ENCODE measurements at regions not wholly inside any gene's neighbourhood (a gene's known extent, or its start where the extent isn't known, plus 50 kb on each side); places are given as distances from the start of the nearest gene placed in this dataset.

DNA sequence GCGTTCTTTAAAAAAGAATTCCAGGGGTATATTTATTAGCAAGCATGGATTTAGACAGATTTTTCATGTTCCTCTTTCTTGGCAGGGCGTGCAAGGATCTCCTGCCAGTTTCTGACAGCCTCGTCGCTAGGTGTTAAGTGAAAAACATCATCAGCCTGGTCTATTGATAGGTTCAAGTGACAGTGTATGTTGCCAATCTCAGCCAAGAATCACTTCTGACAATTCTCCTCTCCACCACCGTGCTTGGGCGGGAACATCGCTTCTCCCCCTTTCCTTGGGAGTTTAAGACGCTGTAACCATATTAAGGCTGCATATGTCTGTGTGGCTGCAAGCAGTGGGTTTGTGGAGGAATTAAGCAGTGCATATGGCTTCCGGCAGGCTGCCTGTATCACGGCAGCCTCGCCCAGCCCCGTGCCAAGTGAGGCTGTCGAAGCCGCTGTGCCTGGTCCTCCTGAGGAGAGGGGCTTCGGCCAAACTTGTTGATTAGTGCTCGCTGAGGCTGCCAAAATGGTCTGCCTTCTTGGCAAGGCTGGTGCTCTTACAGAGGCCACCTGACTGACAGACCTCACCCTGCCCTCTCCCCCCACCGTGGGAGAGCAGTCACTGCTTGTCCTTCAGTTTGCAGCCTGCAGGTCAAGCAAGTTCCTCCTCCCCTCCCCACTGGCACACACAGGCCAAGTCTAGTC is 132.2 kb upstream of the MPHOSPH6 start:
- DNase-seq (ENCODE audit: low read depth), result no peak
- CTCF ChIA-PET, result no interaction called here
- Histone ChIP-seq H3K36me3 (ENCODE audit: control insufficient read depth, insufficient read depth, low read length) (no peaks in the 10 kb centered on the region), H3K4me3 (ENCODE audit: low read depth, low read length) (no peak overlapping the region), H3K27me3 (ENCODE audit: control insufficient read depth, insufficient read depth, low read length) (no peaks in the 10 kb centered on the region)
- POLR2A ChIA-PET, result no interaction called here
- TF ChIP-seq, protein P1, sequence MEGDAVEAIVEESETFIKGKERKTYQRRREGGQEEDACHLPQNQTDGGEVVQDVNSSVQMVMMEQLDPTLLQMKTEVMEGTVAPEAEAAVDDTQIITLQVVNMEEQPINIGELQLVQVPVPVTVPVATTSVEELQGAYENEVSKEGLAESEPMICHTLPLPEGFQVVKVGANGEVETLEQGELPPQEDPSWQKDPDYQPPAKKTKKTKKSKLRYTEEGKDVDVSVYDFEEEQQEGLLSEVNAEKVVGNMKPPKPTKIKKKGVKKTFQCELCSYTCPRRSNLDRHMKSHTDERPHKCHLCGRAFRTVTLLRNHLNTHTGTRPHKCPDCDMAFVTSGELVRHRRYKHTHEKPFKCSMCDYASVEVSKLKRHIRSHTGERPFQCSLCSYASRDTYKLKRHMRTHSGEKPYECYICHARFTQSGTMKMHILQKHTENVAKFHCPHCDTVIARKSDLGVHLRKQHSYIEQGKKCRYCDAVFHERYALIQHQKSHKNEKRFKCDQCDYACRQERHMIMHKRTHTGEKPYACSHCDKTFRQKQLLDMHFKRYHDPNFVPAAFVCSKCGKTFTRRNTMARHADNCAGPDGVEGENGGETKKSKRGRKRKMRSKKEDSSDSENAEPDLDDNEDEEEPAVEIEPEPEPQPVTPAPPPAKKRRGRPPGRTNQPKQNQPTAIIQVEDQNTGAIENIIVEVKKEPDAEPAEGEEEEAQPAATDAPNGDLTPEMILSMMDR (IDR thresholded peaks at IDR 0.05; ENCODE audit: insufficient read depth, low read depth, low read length), result no peak

DNA sequence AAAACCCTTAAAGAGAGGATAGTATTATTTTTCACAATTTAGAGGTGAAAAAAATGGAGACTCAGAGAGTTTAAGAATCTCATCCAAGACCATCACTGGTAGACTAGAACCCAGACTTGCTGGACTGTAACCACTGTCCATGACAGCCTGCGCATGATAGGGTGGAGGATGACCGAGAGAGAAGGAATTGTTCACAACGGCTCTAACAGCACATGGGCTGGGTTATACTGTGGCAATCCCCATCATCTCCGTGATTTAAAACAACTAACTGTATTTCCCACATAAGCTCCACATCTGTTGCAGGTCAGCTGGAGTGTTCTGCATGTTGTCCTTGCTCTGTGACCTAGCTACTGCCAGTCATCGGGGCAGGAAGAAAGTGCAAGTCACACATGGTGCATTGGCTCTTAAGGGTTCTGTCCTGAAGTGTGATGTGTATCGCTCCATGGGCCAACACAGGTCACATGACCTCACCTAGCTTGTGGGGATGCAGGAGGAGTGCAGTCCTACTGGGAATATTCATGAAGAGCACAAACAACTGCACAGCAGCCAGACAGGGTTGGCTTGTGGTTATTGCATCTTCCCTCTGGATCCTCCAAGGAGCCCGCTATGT is 131.2 kb upstream of the MPHOSPH6 start:
- TF ChIP-seq, protein P1 (IDR thresholded peaks at IDR 0.05; ENCODE audit: insufficient read depth, low read depth, low read length), result no peak
- Histone ChIP-seq H3K27me3 (ENCODE audit: control insufficient read depth, insufficient read depth, low read length) (no peaks in the 10 kb centered on the region), H3K4me3 (ENCODE audit: low read depth, low read length) (no peak overlapping the region), H3K36me3 (ENCODE audit: control insufficient read depth, insufficient read depth, low read length) (no peaks in the 10 kb centered on the region)
- CTCF ChIA-PET, result no interaction called here
- POLR2A ChIA-PET, result no interaction called here
- DNase-seq (ENCODE audit: low read depth), result no peak

DNA sequence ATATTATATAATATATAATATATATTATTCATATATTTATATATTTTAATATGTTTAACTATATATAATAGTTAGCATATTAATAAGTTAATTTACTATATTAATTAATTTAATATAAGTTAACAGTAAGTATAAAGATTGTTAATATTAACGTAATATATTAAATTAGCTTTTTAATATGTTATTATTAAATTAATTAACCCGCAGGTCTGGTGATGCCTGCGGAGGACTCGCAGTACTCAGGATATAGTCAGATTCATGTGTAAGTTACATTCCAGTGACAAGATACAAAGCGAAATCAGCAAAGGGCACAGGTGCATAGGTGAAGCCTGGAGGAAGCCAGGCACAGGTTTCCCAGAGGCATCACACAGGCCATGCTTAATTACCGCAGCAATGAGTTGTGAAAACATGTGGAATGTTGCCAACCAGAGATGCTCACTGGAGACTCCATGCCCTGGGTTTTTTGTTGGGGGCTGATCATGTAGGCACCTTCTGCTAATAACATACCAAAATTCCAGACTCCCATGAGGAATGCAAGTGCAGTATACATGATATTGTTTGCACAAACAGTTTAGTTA is 130.4 kb upstream of the MPHOSPH6 start:
- ChIA-PET POLR2A (no interaction called here), CTCF (no interaction called here)
- no peak overlapping the region for H3K4me3 ChIP-seq (ENCODE audit: low read depth, low read length)
- H3K36me3 ChIP-seq (ENCODE audit: control insufficient read depth, insufficient read depth, low read length), result no peaks in the 10 kb centered on the region
- TF ChIP-seq, protein P1 (IDR thresholded peaks at IDR 0.05; ENCODE audit: insufficient read depth, low read depth, low read length), result no peak
- no peak for DNase-seq (ENCODE audit: low read depth)
- no peaks in the 10 kb centered on the region for H3K27me3 ChIP-seq (ENCODE audit: control insufficient read depth, insufficient read depth, low read length)

DNA sequence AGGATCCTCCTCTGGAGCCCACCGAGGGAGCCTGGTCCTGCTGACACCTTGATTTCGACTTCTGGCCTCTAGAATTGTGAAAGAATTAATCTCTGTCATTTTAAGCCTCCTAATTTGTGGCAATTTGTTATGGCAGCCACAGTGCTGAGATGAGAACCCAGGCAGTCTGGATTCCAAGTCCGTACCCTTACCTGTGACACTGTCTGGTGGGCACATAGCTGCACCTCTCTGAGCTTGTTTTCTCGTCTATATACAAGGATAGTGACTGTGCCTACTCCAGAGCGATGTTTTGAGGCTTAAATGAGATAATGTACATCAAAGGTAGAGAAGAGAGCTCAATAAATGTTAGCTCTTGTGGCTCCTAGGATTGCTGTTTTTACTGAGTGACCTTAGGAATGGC is 128.4 kb upstream of the MPHOSPH6 start:
- H3K4me3 ChIP-seq (ENCODE audit: low read depth, low read length), result no peak overlapping the region
- H3K36me3 ChIP-seq (ENCODE audit: control insufficient read depth, insufficient read depth, low read length), result no peaks in the 10 kb centered on the region
- DNase-seq (ENCODE audit: low read depth), result no peak
- ChIA-PET POLR2A (no interaction called here), CTCF (interaction anchor here (1.3 kb wide), 1 partner anchor 35 kb away, joined by 3 read pairs; no protein-coding TSS in a partner anchor)
- no peaks in the 10 kb centered on the region for H3K27me3 ChIP-seq (ENCODE audit: control insufficient read depth, insufficient read depth, low read length)
- TF ChIP-seq, protein P1 (IDR thresholded peaks at IDR 0.05; ENCODE audit: insufficient read depth, low read depth, low read length), result no peak

DNA sequence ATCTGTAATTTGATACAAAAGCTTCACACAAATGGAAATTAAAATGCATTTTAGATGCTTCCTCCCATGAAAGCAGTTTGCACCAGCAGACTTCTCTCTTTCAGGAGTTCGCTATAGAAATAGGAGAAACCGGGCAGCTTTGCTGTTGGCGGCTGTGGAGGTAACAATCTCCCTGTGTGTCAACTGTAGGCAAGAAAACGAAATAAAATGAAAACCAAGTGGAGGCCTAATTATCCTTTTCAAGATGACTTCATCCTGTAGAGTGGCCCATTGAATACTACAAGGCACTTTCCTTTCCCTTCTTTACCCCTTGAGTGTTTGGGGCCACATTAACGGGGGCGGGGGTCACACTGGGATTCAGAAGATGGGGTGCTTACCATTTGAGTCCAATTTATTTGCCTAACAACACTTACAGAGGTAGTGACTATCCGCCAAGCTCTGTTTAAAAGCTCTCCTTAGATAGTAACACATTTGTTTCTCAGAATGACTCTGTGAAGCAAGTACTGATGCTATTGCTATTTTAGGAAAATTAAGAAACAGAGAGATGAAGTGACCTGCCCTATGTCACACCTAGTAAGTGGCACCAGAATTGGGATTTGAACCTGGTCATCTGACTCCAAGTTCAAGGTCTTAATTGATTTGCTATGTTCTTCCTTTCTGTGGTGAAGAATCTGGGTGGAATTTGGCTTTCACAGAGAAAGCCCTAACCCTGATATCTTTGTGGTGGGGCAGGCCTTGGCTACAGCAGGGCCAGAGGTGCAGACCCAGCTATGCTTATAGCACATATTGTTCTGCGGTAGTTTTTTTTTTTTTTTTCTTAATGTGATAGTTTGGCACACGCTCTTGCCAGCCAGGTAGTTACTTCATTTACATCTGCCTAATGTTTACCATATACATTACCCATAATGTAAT is 125.5 kb upstream of the MPHOSPH6 start:
- Histone ChIP-seq H3K36me3 (ENCODE audit: control insufficient read depth, insufficient read depth, low read length) (no peaks in the 10 kb centered on the region), H3K4me3 (ENCODE audit: low read depth, low read length) (no peak overlapping the region), H3K27me3 (ENCODE audit: control insufficient read depth, insufficient read depth, low read length) (no peaks in the 10 kb centered on the region)
- ChIA-PET POLR2A (no interaction called here), CTCF (interaction anchor here (0.6 kb wide), 1 partner anchor 422 kb away, joined by 4 read pairs; no protein-coding TSS in a partner anchor)
- no peak for DNase-seq (ENCODE audit: low read depth)
- TF ChIP-seq, protein P1 (IDR thresholded peaks at IDR 0.05; ENCODE audit: insufficient read depth, low read depth, low read length), result no peak

Data from BJ (cell line).